ENCODE measurements at regions not wholly inside any gene's neighbourhood (a gene's known extent, or its start where the extent isn't known, plus 50 kb on each side); places are given as distances from the start of the nearest gene placed in this dataset.
A peak's percentile ranks its signal among the peaks of the same experiment; 100 is the strongest.

DNA sequence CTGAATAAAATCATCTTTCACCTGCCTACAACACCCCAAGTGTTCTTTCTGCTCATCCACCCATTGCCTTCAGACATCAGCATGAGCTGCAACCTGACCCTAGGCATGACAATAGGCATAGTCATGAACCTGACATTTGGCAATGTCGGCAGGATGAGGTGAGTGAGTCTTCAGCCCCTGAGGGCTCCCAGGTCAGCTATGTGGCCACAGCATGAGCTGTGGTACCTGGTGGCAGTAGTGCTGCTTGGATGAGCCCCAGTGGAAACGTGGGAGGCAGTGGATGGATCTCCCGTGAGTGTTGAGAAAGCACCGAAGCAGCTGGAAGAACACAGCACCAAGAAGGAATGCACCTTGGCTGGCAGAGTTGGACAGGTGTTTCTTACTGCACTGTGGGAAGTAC lies 334.8 kb upstream of the FAR2 start:
- no peak for DNase-seq (ENCODE audit: low spot score)
- ATAC-seq, result no peak

DNA sequence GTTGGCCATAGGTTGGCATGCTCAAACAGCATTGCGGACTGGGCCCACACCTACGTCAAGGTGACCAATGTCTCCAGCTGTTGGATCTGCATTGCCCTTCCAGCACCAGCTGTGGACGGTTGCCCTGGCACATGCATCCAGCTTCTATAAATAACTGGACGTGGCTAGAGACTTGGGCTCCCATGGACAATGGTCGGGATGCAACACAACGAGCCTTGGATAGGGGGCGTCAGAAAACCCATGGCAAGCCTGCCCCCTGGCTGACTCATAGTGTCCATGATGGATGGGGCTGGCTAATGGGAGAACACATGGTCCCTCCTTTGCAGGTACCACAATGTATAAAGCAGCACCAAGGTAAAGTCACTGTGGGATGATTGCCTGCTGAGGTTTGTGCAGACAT lies 331.6 kb upstream of the FAR2 start:
- DNase-seq (ENCODE audit: low spot score) (no peak), ATAC-seq (no peak)

DNA sequence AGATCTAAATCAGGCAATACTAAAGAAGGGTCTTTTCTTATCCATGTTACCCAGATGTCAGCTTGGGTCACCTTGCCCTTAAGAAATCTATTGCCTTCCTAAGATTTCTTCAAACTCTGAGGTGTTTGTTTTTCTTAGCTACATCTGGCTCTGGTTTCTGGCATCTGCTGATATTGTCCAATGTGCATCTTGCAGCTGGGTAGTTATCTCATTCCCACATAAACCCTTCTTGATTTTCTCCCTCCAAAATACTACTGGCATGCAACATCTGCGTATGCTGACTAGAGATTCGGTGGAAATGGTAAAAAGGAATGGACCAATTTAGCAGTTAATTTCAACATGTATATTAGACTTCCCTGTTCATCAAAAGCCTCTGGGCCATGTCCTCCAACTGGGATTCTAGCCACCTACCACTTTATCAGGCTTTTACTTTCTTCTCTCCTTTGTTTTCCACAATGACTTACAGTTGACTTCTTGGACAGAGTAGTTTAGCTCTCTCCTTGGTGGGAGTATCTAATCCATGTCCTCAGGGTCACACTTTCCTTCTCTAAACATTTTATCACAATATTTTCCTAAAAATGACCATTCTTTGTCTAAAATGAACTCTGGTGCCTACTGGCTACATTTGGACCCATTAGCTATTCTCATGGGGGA lies 324.8 kb upstream of the FAR2 start:
- no peak for ATAC-seq

DNA sequence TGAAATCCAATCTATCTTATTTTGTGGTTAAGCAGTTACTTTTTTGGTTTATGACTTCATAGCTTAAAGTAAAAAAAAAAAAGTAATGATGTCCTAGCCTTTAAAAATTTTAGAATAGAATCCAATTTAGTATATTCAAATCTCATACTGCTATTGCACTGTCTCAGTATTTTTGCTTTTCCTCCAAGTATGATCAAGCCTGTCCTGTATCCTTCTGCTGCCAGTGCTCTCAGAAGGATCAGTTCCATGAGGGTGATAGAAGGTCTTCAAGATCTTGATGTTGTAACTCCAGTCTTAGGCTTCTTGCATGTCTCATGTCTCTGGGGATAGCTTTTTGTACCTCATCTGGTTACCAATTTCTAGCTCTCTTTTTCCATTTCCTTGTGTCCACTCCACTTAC lies 324.2 kb upstream of the FAR2 start:
- no peak for ATAC-seq

More for the DNA sequence above, 324.8 kb upstream of the FAR2 start:
- no peak for DNase-seq (ENCODE audit: low spot score)

DNA sequence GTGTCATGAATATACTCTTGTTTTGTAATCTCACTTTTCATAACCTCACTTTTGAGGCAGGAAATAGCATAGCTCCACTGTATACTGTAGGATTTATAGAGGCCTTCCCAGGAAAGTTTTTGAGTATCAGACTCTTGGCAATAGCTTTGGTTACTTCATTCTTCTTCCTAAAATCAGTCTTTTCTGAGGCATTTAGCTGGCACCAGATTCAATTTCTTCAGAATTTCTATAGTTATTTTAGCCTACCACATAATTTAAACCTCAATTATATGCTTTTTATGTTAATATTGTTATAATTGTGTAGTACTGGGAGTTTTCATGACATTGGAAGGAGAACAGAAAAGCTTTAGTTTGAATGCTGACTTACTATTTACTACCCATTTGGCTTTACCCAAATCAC lies 322.3 kb upstream of the FAR2 start:
- no peak for ATAC-seq

More for the DNA sequence above, 324.2 kb upstream of the FAR2 start:
- no peak for DNase-seq (ENCODE audit: low spot score)

DNA sequence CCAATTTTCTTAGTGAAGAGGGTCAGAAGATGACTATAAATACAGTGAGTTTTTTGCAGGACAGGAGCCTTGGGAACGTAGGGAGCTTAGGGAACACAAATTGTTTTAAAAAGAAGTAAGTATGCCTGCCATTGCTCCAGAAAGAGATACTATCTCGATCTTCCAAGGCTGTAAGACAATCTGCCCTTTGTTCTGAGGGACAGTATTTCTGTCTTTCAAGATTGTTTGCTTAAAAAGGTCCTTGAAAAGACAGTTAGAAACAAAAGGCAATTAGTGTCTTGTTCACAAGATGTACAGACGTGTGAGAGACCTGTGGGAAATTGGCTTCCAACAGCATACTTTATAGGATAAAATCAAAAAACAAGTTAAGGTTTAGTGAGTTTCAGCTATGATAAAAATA lies 321.2 kb upstream of the FAR2 start:
- ATAC-seq (no peak), DNase-seq (ENCODE audit: low spot score) (no peak)

More for the DNA sequence above, 322.3 kb upstream of the FAR2 start:
- DNase-seq (ENCODE audit: low spot score), result no peak

DNA sequence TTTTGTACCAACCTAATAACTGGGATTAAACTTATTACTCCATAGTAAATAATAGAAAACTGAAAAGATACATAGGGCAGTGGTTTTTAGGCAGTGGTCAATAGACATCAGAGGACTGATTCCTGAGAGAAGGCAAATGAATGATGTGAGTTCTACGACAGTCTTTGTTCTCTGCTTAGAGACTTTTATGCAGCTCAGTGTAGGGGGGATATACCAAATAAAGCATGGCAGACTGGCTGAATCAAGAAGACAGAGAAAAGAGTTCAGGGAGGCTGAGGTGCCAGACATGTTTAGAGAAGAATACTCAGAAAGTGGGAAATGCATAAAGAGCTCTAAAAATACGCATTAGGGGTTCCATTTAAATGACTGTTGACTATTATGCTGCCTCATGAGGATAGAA lies 320.8 kb upstream of the FAR2 start:
- DNase-seq (ENCODE audit: low spot score) (no peak), ATAC-seq (no peak)

DNA sequence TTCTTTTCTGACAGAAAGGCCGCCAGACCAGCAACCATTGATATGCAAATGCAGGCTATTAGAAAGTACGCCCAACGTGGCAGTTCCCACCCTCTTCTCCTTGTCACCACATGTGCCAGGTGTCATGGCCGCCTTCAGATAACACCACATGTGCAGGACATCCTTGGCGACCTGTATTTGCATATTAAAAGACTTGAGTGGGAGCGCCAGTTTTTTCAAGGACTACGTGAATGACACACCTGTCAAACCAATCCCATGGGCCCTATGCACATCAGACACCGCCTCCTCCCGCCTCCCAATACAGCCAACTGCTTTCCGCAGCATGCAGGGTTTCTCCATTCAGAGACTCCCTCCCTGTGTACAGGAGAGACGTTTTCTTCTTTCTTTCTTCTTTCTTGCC lies 318.6 kb upstream of the FAR2 start:
- ATAC-seq, result no peak
- DNase-seq (ENCODE audit: low spot score), result no peak

DNA sequence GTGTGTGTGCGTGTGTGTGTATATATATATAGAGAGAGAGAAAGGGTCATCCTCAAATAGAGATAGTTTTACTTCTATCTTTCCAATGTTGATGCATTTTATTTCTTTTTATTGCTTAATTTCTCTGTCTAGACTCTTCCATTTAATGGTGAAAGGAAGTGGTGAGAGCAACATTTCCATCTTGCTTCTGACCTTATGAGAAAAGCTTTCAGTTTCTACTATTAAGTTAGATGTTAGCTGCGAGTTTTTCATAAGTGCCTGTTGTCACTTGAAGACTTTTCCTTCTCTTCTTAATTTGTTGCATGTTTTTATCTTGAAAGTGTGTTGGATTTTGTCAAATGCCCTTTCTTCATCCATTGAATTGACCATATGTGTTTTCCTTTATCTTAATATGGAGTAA lies 304.4 kb upstream of the FAR2 start:
- no peak for DNase-seq (ENCODE audit: low spot score)
- ATAC-seq, result no peak

DNA sequence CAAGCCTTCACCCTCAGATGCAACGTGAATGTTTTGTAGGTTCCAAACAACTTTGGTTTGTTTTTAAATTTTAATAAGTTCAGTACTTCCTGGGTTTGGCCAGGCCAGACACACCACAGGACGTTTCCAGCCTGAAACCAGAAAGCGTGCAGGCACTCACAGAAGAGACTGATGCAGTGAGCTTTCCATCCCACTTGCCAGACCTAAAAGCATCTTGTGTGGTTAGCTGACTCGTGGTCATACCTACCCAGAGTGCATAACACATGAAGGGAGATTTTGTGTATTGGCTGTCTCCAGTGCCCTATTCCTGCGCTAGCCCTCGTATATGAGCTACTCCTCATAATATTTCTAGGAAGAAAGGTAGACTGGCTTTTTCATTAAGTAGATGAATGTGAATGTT lies 297.3 kb upstream of the FAR2 start:
- no peak for DNase-seq (ENCODE audit: low spot score)
- ATAC-seq, result no peak

DNA sequence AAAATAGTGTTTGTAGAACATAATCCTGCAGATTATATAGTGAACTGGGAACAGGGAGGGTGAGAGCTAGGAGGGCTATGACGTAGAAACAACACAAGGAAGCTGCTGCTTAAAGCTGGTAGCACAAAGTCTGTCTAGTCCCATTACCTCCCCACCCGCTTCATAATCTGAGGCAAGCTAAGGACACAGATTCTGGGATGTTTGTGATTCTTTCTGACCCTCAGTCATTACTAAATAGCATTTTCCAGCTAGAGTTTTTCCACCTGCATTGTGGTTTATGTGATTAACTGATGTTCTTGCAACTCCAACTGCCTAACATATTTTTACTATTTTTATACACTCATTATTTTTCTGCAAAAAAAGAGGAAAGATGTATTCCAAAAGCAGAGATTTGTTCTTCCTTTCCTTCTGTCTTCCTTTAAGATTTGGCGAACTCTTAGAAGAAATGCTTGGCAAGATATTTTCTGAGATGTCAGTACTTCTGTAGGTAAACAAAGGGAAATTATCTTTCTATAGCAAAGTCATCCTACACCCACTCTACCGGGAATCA lies 293.2 kb upstream of the FAR2 start:
- no peak for DNase-seq (ENCODE audit: low spot score)
- no peak for ATAC-seq

DNA sequence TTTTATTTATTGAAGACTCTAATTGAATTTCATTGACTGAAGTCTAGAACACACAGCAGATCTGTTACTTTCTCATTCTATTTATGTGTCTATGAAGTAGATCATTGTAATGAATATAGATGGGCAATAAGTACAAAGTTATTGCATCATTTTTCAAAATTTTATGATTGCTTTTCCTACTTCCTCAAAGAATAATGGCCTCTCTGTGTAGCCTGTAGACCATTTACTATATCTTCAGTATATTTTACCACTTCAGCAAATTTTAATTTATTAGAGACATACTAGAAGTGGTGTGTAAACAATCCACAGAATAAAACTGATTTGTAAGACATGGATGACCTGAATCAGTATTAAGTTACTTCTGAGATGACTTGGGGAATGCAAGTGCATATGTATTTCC lies 291.7 kb upstream of the FAR2 start:
- DNase-seq (ENCODE audit: low spot score) (no peak), ATAC-seq (no peak)

DNA sequence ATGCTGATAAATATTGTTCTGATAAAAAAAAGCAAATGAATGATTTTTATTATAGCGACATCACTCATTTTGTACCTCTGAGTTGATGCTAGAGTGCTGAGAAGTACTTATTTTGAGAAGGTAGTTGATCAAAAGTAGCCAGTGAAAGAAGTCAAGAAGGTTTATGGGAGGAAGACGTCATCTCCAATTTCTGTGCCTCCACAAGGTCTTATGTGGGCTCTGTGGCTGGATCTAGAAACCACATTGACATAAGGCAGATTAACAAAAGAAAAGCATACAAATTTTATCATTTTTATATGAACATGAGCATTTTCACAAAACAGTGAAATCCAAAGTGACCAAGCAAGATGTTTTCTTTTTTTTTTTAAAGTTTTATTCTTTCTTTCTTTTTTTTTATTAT lies 289.5 kb upstream of the FAR2 start:
- ATAC-seq, result no peak
- DNase-seq (ENCODE audit: low spot score), result no peak

DNA sequence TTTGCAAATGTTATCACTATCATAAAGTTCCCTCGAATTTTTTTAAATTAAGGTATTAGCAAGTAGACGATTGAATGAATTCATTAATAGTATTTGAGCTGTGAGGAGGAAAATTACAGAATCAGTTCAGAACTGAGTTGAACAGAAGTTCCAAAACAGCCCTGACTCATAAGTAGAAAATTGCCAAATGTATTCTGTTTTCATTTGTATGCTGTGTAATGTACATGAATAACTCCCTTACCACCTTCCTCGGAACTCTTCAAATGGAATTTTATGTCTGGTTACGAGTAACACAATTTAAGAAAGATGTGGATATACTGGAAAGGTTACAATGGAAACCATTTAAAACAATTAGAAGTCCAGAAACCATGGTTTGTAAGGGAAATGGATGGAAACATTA lies 283.3 kb upstream of the FAR2 start:
- ATAC-seq (no peak), DNase-seq (ENCODE audit: low spot score) (no peak)

DNA sequence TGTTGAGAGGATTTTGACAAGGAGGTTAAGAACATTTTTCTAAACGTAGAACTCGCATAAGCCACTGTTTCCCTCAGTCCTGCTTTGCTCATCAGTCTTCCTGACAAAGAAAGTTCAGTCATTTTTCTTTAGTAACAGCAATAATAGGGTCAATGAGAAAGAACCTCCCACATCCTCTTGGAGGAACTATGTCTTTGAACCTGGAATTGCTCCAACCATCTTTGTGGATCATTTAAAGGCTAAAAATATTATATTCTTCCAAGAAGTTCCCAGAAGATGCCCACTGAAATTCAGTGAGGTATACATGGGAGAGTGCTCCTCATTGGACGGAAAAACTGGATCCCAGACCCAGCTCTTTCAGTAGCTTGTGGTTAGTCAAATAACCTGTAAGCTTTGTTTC lies 282.8 kb upstream of the FAR2 start:
- no peak for ATAC-seq
- no peak for DNase-seq (ENCODE audit: low spot score)

DNA sequence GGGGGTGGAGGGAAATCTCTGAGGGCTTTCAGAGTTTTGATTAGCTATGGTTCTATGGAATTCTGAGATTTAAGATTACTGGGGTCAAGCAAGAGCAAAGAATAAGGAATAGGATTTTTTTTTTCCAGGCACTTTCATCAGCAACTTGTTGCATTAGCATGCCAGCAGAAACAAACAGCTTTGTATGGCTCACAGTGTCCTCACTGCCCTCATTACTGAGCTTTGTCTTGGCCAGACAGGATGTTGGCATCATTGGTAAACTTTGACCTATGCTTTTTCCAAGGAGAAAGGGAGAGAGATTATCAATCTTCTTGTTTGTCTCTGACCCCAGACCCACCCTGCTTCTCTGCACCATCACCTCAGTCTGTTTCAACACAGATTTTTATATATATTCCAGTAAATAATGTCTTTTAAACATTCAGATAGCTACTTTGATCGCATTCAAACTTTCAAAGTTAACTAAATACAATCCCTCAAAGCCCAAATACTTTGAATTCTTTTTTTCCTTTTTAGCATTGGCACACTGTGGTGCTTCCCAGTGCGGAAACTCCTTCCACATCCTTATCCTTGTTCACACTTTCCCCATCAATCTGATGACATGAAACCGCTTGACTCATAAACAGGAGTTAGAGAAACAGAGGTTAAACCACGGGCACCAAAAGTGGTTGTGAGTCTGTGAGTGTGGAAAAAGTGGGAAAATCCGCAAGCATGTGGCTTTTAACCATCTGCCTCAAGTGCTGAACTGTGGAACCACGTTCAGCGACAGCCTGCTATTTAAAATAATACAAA lies 282.2 kb upstream of the FAR2 start:
- DNase-seq (ENCODE audit: low spot score) (no peak), ATAC-seq (no peak)

DNA sequence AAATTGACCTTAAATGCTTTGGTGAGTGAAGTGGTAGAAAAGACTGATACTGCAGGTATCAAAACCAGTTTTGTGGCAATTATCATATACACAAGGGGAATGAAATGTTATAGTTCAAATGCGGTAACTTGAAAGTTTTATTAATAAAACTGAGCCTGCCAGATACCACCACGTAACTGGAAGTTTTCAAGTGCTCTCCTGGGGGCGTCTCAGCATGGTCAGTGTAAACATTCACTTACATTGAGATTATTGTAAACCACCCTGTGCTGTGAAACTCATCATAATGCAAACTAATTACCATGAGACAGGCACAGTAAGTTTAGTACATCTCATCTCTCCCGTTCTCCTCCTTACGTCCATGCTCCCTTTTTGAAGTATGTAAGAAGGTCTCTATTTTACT lies 280.7 kb upstream of the FAR2 start:
- DNase-seq (ENCODE audit: low spot score), result no peak
- ATAC-seq, result no peak

DNA sequence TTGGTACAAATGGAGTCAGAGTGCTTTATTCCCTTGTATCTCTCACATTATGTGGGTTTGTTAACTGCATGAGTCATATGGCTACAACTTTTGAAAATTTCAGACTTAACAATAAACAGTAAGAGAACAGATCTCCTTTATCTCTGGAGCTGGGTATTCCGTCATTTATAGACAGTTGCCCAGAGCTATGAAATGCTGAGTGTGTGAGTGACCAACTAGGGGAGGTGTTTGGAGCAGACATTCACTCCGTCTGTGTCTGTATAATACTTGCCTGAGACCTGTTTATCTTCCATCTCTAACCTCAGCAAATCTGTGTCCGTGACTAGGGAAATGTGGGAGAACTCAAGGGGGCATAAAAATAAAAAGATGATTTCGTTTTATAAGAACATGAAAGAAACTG lies 279.9 kb upstream of the FAR2 start:
- ATAC-seq (no peak), DNase-seq (ENCODE audit: low spot score) (no peak)

DNA sequence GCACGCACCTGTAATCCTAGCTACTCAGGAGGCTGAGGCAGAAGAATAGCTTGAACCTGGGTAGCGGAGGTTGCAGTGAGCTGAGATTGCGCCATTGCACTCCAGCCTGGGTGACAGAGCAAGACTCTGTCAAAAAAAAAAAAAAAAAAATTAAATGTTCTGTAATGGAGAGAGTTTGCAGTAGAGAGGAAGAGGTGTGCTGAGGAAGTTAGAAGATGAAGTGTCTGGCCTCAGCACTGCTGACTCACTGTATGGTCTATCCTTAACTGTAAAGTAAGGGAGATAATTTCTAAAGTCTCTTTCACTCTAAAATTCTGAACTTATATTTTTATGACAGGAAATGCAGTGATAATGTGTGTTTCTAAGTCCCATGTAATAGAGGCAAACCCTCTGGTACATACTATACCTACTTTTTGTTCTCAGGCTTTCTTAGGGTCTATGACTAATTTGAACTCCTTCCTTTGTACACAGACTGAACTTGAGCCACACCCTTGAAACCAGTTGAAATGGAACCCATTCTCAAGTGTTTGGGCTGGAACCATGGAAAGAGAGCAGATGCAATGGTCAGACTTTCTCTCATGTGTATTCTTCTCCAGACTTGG lies 278.1 kb upstream of the FAR2 start:
- ATAC-seq (no peak), DNase-seq (ENCODE audit: low spot score) (no peak)

DNA sequence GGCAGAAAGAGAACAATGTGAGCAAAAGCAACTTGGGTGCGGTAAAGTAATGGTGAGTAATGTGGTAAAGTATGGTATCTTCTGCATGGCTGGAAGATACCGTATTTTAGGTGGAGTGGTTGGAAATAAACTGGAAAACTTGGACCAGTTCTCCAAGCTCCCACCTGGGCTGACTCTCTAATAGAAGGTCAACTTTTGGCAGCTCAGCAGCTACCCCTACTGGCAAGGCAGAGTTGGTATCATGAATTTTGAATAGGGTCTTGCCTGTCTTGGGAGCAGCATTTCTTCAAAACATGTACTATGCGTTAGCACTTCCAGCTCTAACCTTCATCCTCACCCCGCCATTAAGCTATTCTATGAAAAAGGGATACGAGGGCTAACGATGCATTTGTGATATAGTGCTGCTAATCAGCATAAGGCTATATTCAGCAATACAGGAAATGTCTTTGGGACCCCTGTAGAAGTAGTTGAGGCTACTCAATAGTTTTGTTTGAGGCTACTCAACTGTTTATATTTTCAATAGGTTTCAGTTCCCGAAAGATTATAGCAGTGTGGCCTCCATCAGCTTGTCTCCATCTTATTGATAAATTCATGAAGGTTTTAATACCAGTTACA lies 276.3 kb upstream of the FAR2 start:
- no peak for DNase-seq (ENCODE audit: low spot score)
- peak; percentile 79 for ATAC-seq

DNA sequence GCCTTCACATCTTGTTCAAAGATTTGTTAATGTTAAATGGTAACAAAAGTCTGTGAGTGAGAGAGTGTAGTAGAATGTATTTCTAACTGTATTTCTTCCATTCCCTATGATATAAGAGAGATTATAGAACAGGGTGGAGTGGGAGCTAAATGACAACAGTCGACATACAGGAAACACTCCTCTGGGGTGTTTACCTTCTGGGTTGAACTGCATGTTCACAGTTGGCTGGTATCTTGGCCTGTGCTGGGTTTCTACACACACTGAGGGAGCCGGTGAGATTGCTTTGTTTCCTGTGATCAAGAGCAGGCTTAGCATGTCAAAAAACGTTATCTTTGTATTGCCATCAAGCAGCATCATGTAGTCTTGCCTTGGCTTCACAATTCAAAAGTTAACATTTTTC lies 274.3 kb upstream of the FAR2 start:
- DNase-seq (ENCODE audit: low spot score) (no peak), ATAC-seq (no peak)

Data from left lobe of liver (tissue), 2 donors.